Upper lobe of right lung (tissue), 1 donor: ENCODE measurements at regions not wholly inside any gene's neighbourhood (a gene's known extent, or its start where the extent isn't known, plus 50 kb on each side); places are given as distances from the start of the nearest gene placed in this dataset.

Experiments used
- ATAC-seq: fragments of 200-7000 bp; cut with Tn5 transposase; one replicate; pipeline ENCODE4 v1.9.1; 2020; ENCODE audit warnings: mild to moderate bottlenecking, moderate library complexity
- DNase-seq: peaks from one replicate; pipeline ENCODE4 v3.0.0-alpha.2; 2020
- H3K27ac ChIP-seq: fragments of 200-600 bp; one replicate; pipeline ENCODE4 v1.8.0; 2022
- H3K27me3 ChIP-seq: fragments of 200-600 bp; one replicate; pipeline ENCODE4 v1.8.0; 2022; ENCODE audit warnings: mild to moderate bottlenecking
- H3K36me3 ChIP-seq: fragments of 200-600 bp; one replicate; pipeline ENCODE4 v1.8.0; 2022
- H3K4me1 ChIP-seq: fragments of 200-600 bp; one replicate; pipeline ENCODE4 v1.8.0; 2022
- H3K4me3 ChIP-seq: fragments of 200-600 bp; one replicate; pipeline ENCODE4 v1.8.0; 2022; ENCODE audit warnings: mild to moderate bottlenecking
- H3K9me3 ChIP-seq: fragments of 200-600 bp; one replicate; pipeline ENCODE4 v1.8.0; 2022
- CTCF ChIP-seq: fragments of 200-600 bp; IDR thresholded peaks from one replicate; pipeline ENCODE4 v1.8.0; 2022; ENCODE audit warnings: antibody characterized with exemption
- intact Hi-C: fragments of 100-400 bp; cut with DNase I; formaldehyde crosslinking; loops from one replicate; pipeline ENCODE4 v1.11.0; 2022
- donor health status: DM: no; HTN: yes; CAD: no; lungs with severe emphysema.

- intact Hi-C loops: no loop called here
- no peak for ATAC-seq
Measured at GRCh38 chr6:903761-904160, 210.8 kb upstream of the EXOC2 start.

GRCh38 chr6:901696-902460, 208.9 kb upstream of the EXOC2 start:
- Histone ChIP-seq H3K4me3 (no peak overlapping the region), H3K27ac (no peak overlapping the region), H3K9me3 (no peaks in the 10 kb centered on the region), H3K27me3 (no peaks in the 10 kb centered on the region), H3K4me1 (peaks cover 12% of the 10 kb centered on the region), H3K36me3 (no peaks in the 10 kb centered on the region)
- ATAC-seq (no peak), DNase-seq (no peak)
- intact Hi-C loops: no loop called here
- TF ChIP-seq CTCF: no peak

More at GRCh38 chr6:903761-904160, 210.8 kb upstream of the EXOC2 start:
- Histone ChIP-seq H3K27ac (no peak overlapping the region), H3K4me3 (no peak overlapping the region), H3K4me1 (peaks cover 12% of the 10 kb centered on the region), H3K9me3 (no peaks in the 10 kb centered on the region), H3K27me3 (no peaks in the 10 kb centered on the region), H3K36me3 (no peaks in the 10 kb centered on the region)
- no peak for TF ChIP-seq CTCF
- no peak for DNase-seq

GRCh38 chr6:900716-901605, 208.0 kb upstream of the EXOC2 start:
- peaks cover 12% of the 10 kb centered on the region for H3K4me1 ChIP-seq
- no peak for TF ChIP-seq CTCF
- H3K4me3 ChIP-seq: no peak overlapping the region
- H3K36me3 ChIP-seq: no peaks in the 10 kb centered on the region
- H3K27ac ChIP-seq: no peak overlapping the region
- intact Hi-C loops: no loop called here
- no peak for DNase-seq
- H3K9me3 ChIP-seq: no peaks in the 10 kb centered on the region
- ATAC-seq: peak; percentile 65
- no peaks in the 10 kb centered on the region for H3K27me3 ChIP-seq

GRCh38 chr6:897528-898207, 204.7 kb upstream of the EXOC2 start:
- intact Hi-C loops: no loop called here
- no peaks in the 10 kb centered on the region for H3K36me3 ChIP-seq
- peak; percentile 31 for ATAC-seq

More at GRCh38 chr6:897528-898207, 204.7 kb upstream of the EXOC2 start:
- no peak for DNase-seq
- H3K27me3 ChIP-seq: no peaks in the 10 kb centered on the region
- no peak overlapping the region for H3K4me3 ChIP-seq
- no peaks in the 10 kb centered on the region for H3K9me3 ChIP-seq
- TF ChIP-seq CTCF: no peak
- no peak overlapping the region for H3K27ac ChIP-seq
- H3K4me1 ChIP-seq: peaks cover 11% of the 10 kb centered on the region
